WTC11 (cell line): ENCODE measurements at regions not wholly inside any gene's neighbourhood (a gene's known extent, or its start where the extent isn't known, plus 50 kb on each side); places are given as distances from the start of the nearest gene placed in this dataset.

Experiments used
- ATF6 ChIP-seq: sonication (generic); formaldehyde crosslinking; IDR thresholded peaks from 2 replicates; pipeline ENCODE4 v1.8.1; 2023; ENCODE audit warnings: mild to moderate bottlenecking, missing genetic modification reagents
- OVOL2 ChIP-seq: fragments of 250-450 bp; sonication (Bioruptor Pico); IDR thresholded peaks from 2 replicates; pipeline ENCODE4 v1.9.0; 2021; ENCODE audit warnings: mild to moderate bottlenecking, borderline replicate concordance
- TP53 ChIP-seq: sonication (generic); formaldehyde crosslinking; IDR thresholded peaks from 2 replicates; pipeline ENCODE4 v1.8.1; 2023; ENCODE audit warnings: mild to moderate bottlenecking, missing genetic modification reagents
- ZNF138 ChIP-seq: sonication (generic); formaldehyde crosslinking; conservative IDR thresholded peaks from 2 replicates; pipeline ENCODE4 v1.8.1; 2022; ENCODE audit warnings: mild to moderate bottlenecking, moderate library complexity, missing genetic modification reagents
- TF ChIP-seq, protein P1 (sequence below): sonication (generic); formaldehyde crosslinking; IDR thresholded peaks from 2 replicates; pipeline ENCODE4 v1.8.0; 2022; ENCODE audit warnings: mild to moderate bottlenecking, missing genetic modification reagents
- TF ChIP-seq, protein P2 (sequence below): fragments of 200-600 bp; IDR thresholded peaks from 2 replicates; pipeline ENCODE4 v1.8.0; 2022; ENCODE audit warnings: antibody characterized with exemption

GRCh38 chr13:68199271-68199670, 969.1 kb upstream of the PCDH9 start:
- TF ChIP-seq, protein P1, sequence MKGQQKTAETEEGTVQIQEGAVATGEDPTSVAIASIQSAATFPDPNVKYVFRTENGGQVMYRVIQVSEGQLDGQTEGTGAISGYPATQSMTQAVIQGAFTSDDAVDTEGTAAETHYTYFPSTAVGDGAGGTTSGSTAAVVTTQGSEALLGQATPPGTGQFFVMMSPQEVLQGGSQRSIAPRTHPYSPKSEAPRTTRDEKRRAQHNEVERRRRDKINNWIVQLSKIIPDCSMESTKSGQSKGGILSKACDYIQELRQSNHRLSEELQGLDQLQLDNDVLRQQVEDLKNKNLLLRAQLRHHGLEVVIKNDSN (CRISPR knock-in tag): no peak
- TF ChIP-seq, protein P2, sequence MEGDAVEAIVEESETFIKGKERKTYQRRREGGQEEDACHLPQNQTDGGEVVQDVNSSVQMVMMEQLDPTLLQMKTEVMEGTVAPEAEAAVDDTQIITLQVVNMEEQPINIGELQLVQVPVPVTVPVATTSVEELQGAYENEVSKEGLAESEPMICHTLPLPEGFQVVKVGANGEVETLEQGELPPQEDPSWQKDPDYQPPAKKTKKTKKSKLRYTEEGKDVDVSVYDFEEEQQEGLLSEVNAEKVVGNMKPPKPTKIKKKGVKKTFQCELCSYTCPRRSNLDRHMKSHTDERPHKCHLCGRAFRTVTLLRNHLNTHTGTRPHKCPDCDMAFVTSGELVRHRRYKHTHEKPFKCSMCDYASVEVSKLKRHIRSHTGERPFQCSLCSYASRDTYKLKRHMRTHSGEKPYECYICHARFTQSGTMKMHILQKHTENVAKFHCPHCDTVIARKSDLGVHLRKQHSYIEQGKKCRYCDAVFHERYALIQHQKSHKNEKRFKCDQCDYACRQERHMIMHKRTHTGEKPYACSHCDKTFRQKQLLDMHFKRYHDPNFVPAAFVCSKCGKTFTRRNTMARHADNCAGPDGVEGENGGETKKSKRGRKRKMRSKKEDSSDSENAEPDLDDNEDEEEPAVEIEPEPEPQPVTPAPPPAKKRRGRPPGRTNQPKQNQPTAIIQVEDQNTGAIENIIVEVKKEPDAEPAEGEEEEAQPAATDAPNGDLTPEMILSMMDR: no peak
- TF ChIP-seq TP53 (no peak), ATF6 (CRISPR knock-in tag) (no peak), OVOL2 (no peak), ZNF138 (no peak)
